Activated naive CD8-positive, alpha-beta T cell treated with anti-CD3 and anti-CD28 coated beads for 36 hours (primary cell): ENCODE measurements at regions not wholly inside any gene's neighbourhood (a gene's known extent, or its start where the extent isn't known, plus 50 kb on each side); places are given as distances from the start of the nearest gene placed in this dataset.

ENCODE experiments used
- DNase-seq: peaks from one replicate; pipeline ENCODE4 v3.0.0; 2021
- H3K27ac Mint-ChIP-seq: one replicate; pipeline ENCODE4 v1.8.0; 2022; ENCODE audit warnings: mild to moderate bottlenecking, moderate library complexity, mixed read lengths
- H3K27me3 Mint-ChIP-seq: one replicate; pipeline ENCODE4 v1.8.0; 2022; ENCODE audit warnings: mild to moderate bottlenecking, mixed read lengths
- H3K36me3 Mint-ChIP-seq: one replicate; pipeline ENCODE4 v1.8.0; 2021; ENCODE audit warnings: mild to moderate bottlenecking, mixed read lengths
- H3K4me1 Mint-ChIP-seq: one replicate; pipeline ENCODE4 v1.8.0; 2021; ENCODE audit warnings: mixed read lengths
- H3K4me3 Mint-ChIP-seq: one replicate; pipeline ENCODE4 v1.8.0; 2022; ENCODE audit warnings: mild to moderate bottlenecking, moderate library complexity, mixed read lengths
- H3K9me3 Mint-ChIP-seq: one replicate; pipeline ENCODE4 v1.8.0; 2022; ENCODE audit warnings: mixed read lengths

- no peaks in the 10 kb centered on the region for H3K27me3 Mint-ChIP-seq
- H3K4me3 Mint-ChIP-seq, result no peak overlapping the region
These were observed 54.2 kb upstream of the ANKRD1 start for GRCh38 chr10:90975096-90975495.

GRCh38 chr10:90977162-90977854 is 56.4 kb upstream of the ANKRD1 start:
- H3K27me3 Mint-ChIP-seq, result no peaks in the 10 kb centered on the region
- no peak for DNase-seq
- no peaks in the 10 kb centered on the region for H3K4me1 Mint-ChIP-seq
- peaks cover 3% of the 10 kb centered on the region for H3K9me3 Mint-ChIP-seq
- H3K4me3 Mint-ChIP-seq, result no peak overlapping the region
- H3K27ac Mint-ChIP-seq, result no peak overlapping the region
- H3K36me3 Mint-ChIP-seq, result no peaks in the 10 kb centered on the region

More at GRCh38 chr10:90975096-90975495, 54.2 kb upstream of the ANKRD1 start:
- DNase-seq, result no peak
- no peak overlapping the region for H3K27ac Mint-ChIP-seq
- no peaks in the 10 kb centered on the region for H3K4me1 Mint-ChIP-seq
- peaks cover 3% of the 10 kb centered on the region for H3K9me3 Mint-ChIP-seq
- no peaks in the 10 kb centered on the region for H3K36me3 Mint-ChIP-seq

GRCh38 chr10:90977855-90978486 is 57.1 kb upstream of the ANKRD1 start:
- H3K4me3 Mint-ChIP-seq, result no peak overlapping the region
- H3K27me3 Mint-ChIP-seq, result no peaks in the 10 kb centered on the region
- peaks cover 3% of the 10 kb centered on the region for H3K9me3 Mint-ChIP-seq
- DNase-seq, result no peak
- H3K4me1 Mint-ChIP-seq, result no peaks in the 10 kb centered on the region
- no peaks in the 10 kb centered on the region for H3K36me3 Mint-ChIP-seq
- no peak overlapping the region for H3K27ac Mint-ChIP-seq

- no peak overlapping the region for H3K4me3 Mint-ChIP-seq
- no peak for DNase-seq
- no peak overlapping the region for H3K27ac Mint-ChIP-seq
- no peaks in the 10 kb centered on the region for H3K9me3 Mint-ChIP-seq
- H3K27me3 Mint-ChIP-seq, result no peaks in the 10 kb centered on the region
- no peaks in the 10 kb centered on the region for H3K4me1 Mint-ChIP-seq
- no peaks in the 10 kb centered on the region for H3K36me3 Mint-ChIP-seq
These were observed 61.6 kb upstream of the ANKRD1 start for GRCh38 chr10:90982406-90983008.

- no peak for DNase-seq
- Mint-ChIP-seq H3K4me1 (no peaks in the 10 kb centered on the region), H3K9me3 (no peaks in the 10 kb centered on the region), H3K36me3 (no peaks in the 10 kb centered on the region), H3K27ac (no peak overlapping the region), H3K4me3 (no peak overlapping the region), H3K27me3 (no peaks in the 10 kb centered on the region)
These were observed 63.1 kb upstream of the ANKRD1 start for GRCh38 chr10:90983914-90984549.

GRCh38 chr10:90984898-90985297 is 64.0 kb upstream of the ANKRD1 start:
- no peak overlapping the region for H3K27ac Mint-ChIP-seq
- H3K4me3 Mint-ChIP-seq, result no peak overlapping the region
- no peaks in the 10 kb centered on the region for H3K36me3 Mint-ChIP-seq
- no peak for DNase-seq
- H3K4me1 Mint-ChIP-seq, result no peaks in the 10 kb centered on the region
- no peaks in the 10 kb centered on the region for H3K9me3 Mint-ChIP-seq
- H3K27me3 Mint-ChIP-seq, result no peaks in the 10 kb centered on the region

GRCh38 chr10:90985321-90985933 is 64.5 kb upstream of the ANKRD1 start:
- Mint-ChIP-seq H3K27me3 (no peaks in the 10 kb centered on the region), H3K36me3 (no peaks in the 10 kb centered on the region)

GRCh38 chr10:90986136-90986760 is 65.4 kb upstream of the ANKRD1 start:
- DNase-seq, result no peak
- no peaks in the 10 kb centered on the region for H3K4me1 Mint-ChIP-seq
- no peaks in the 10 kb centered on the region for H3K27me3 Mint-ChIP-seq
- H3K9me3 Mint-ChIP-seq, result no peaks in the 10 kb centered on the region
- no peak overlapping the region for H3K27ac Mint-ChIP-seq
- no peak overlapping the region for H3K4me3 Mint-ChIP-seq
- H3K36me3 Mint-ChIP-seq, result no peaks in the 10 kb centered on the region

More at GRCh38 chr10:90985321-90985933, 64.5 kb upstream of the ANKRD1 start:
- no peak for DNase-seq
- Mint-ChIP-seq H3K4me3 (no peak overlapping the region), H3K9me3 (no peaks in the 10 kb centered on the region), H3K4me1 (no peaks in the 10 kb centered on the region), H3K27ac (no peak overlapping the region)

GRCh38 chr10:90986870-90987269 is 66.0 kb upstream of the ANKRD1 start:
- no peak overlapping the region for H3K4me3 Mint-ChIP-seq
- no peak overlapping the region for H3K27ac Mint-ChIP-seq
- DNase-seq, result no peak
- no peaks in the 10 kb centered on the region for H3K4me1 Mint-ChIP-seq
- H3K27me3 Mint-ChIP-seq, result no peaks in the 10 kb centered on the region
- no peaks in the 10 kb centered on the region for H3K36me3 Mint-ChIP-seq
- no peaks in the 10 kb centered on the region for H3K9me3 Mint-ChIP-seq

- Mint-ChIP-seq H3K4me1 (no peaks in the 10 kb centered on the region), H3K27me3 (no peaks in the 10 kb centered on the region), H3K36me3 (no peaks in the 10 kb centered on the region), H3K9me3 (no peaks in the 10 kb centered on the region), H3K4me3 (no peak overlapping the region), H3K27ac (no peak overlapping the region)
- no peak for DNase-seq
These were observed 66.5 kb upstream of the ANKRD1 start for GRCh38 chr10:90987383-90987782.

GRCh38 chr10:90988024-90988423 is 67.1 kb upstream of the ANKRD1 start:
- Mint-ChIP-seq H3K9me3 (no peaks in the 10 kb centered on the region), H3K36me3 (no peaks in the 10 kb centered on the region), H3K27me3 (no peaks in the 10 kb centered on the region), H3K4me1 (peaks cover under 1% of the 10 kb centered on the region), H3K27ac (no peak overlapping the region), H3K4me3 (no peak overlapping the region)
- no peak for DNase-seq

- Mint-ChIP-seq H3K36me3 (no peaks in the 10 kb centered on the region), H3K27me3 (no peaks in the 10 kb centered on the region), H3K4me3 (no peak overlapping the region), H3K4me1 (peaks cover 6% of the 10 kb centered on the region), H3K27ac (no peak overlapping the region), H3K9me3 (no peaks in the 10 kb centered on the region)
- no peak for DNase-seq
These were observed 67.9 kb upstream of the ANKRD1 start for GRCh38 chr10:90988802-90989201.

- no peak overlapping the region for H3K4me3 Mint-ChIP-seq
- peaks cover 7% of the 10 kb centered on the region for H3K4me1 Mint-ChIP-seq
- H3K9me3 Mint-ChIP-seq, result no peaks in the 10 kb centered on the region
- H3K27me3 Mint-ChIP-seq, result no peaks in the 10 kb centered on the region
- H3K36me3 Mint-ChIP-seq, result no peaks in the 10 kb centered on the region
- H3K27ac Mint-ChIP-seq, result no peak overlapping the region
- DNase-seq, result no peak
These were observed 68.5 kb upstream of the ANKRD1 start for GRCh38 chr10:90989378-90989777.

GRCh38 chr10:90992462-90992861 is 71.6 kb upstream of the ANKRD1 start:
- H3K36me3 Mint-ChIP-seq, result no peaks in the 10 kb centered on the region
- no peak overlapping the region for H3K27ac Mint-ChIP-seq
- H3K4me1 Mint-ChIP-seq, result peaks cover 7% of the 10 kb centered on the region
- no peak for DNase-seq
- H3K27me3 Mint-ChIP-seq, result no peaks in the 10 kb centered on the region
- H3K9me3 Mint-ChIP-seq, result no peaks in the 10 kb centered on the region
- H3K4me3 Mint-ChIP-seq, result no peak overlapping the region

GRCh38 chr10:90993340-90993739 is 72.5 kb upstream of the ANKRD1 start:
- peak overlapping the region; percentile 21 for H3K27ac Mint-ChIP-seq
- peaks cover 7% of the 10 kb centered on the region for H3K4me1 Mint-ChIP-seq
- no peaks in the 10 kb centered on the region for H3K36me3 Mint-ChIP-seq
- H3K9me3 Mint-ChIP-seq, result no peaks in the 10 kb centered on the region
- DNase-seq, result no peak
- H3K4me3 Mint-ChIP-seq, result no peak overlapping the region
- H3K27me3 Mint-ChIP-seq, result no peaks in the 10 kb centered on the region
